ENCODE measurements at regions not wholly inside any gene's neighbourhood (a gene's known extent, or its start where the extent isn't known, plus 50 kb on each side); places are given as distances from the start of the nearest gene placed in this dataset.

DNA sequence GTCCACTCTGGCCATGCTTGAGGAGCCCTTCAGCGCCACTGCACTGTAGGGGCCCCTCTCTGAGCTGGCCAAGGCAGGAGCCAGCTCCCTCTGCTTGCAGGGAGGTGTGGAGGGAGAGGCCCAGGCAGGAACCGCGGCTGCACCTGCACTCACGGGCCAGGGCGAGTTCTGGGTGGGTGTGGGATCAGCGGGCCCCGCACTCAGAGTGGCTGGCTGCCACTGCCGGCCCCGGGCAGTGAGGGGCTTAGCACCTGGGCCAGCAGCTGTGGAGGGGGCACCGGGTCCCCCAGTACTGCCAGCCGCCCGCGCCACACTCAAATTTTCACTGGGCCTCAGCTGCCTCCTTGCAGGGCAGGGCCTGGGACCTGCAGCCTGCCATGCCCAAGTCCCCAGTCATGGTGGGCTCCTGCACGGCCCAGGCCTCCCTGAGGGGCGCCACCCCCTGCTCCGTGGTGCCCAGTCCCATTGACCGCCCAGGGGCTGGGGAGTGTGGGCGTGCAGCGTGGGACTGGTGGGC lies 347.2 kb upstream of the SPOCK3 start:
- TF ChIP-seq POLR2A (IDR thresholded peaks at IDR 0.05; ENCODE audit: low read depth, low read length) (no peak), HCFC1 (IDR thresholded peaks at IDR 0.05; ENCODE audit: low read length) (no peak), EZH2 (IDR thresholded peaks at IDR 0.05; ENCODE audit: borderline replicate concordance, control insufficient read depth, low read depth, low read length) (no peak), POLR2AphosphoS5 (IDR thresholded peaks at IDR 0.05; ENCODE audit: low read length) (no peak)
- TF ChIP-seq, protein P1, sequence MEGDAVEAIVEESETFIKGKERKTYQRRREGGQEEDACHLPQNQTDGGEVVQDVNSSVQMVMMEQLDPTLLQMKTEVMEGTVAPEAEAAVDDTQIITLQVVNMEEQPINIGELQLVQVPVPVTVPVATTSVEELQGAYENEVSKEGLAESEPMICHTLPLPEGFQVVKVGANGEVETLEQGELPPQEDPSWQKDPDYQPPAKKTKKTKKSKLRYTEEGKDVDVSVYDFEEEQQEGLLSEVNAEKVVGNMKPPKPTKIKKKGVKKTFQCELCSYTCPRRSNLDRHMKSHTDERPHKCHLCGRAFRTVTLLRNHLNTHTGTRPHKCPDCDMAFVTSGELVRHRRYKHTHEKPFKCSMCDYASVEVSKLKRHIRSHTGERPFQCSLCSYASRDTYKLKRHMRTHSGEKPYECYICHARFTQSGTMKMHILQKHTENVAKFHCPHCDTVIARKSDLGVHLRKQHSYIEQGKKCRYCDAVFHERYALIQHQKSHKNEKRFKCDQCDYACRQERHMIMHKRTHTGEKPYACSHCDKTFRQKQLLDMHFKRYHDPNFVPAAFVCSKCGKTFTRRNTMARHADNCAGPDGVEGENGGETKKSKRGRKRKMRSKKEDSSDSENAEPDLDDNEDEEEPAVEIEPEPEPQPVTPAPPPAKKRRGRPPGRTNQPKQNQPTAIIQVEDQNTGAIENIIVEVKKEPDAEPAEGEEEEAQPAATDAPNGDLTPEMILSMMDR (IDR thresholded peaks at IDR 0.05 in 2 of 3, conservative IDR thresholded peaks at IDR 0.05 in 1 of 3; ENCODE audit: control insufficient read depth in 2 of 3, extremely low read depth in 1 of 3, insufficient read depth in 1 of 3, low read depth in 3 of 3, low read length in 3 of 3) = no peak

All from GM12878 (cell line).